Endodermal cell (in vitro differentiated cells): ENCODE measurements at regions not wholly inside any gene's neighbourhood (a gene's known extent, or its start where the extent isn't known, plus 50 kb on each side); places are given as distances from the start of the nearest gene placed in this dataset.
"Not testable (repeated sequence)": the region's sequence is repeated elsewhere in the genome, so short reads cannot be mapped to it uniquely, and the experiment has no call there.

Source experiments
- DNase-seq: peaks from one replicate; pipeline ENCODE4 v3.0.0-alpha.2; 2017
- H3K27ac ChIP-seq: 2 replicates; pipeline ENCODE4 v1.5.1; 2013; ENCODE audit warnings: mild to moderate bottlenecking, low read depth, low read length, moderate library complexity
- H3K27me3 ChIP-seq: 2 replicates; pipeline ENCODE4 v1.6.1; 2013; ENCODE audit warnings: mild to moderate bottlenecking, low read length, moderate library complexity; ENCODE audit not compliant: insufficient read depth, control insufficient read depth, poor library complexity, severe bottlenecking
- H3K36me3 ChIP-seq: 2 replicates; pipeline ENCODE4 v1.7.0; 2013; ENCODE audit warnings: mild to moderate bottlenecking, low read length, moderate library complexity; ENCODE audit not compliant: control insufficient read depth, insufficient read depth
- H3K4me1 ChIP-seq: one replicate; pipeline ENCODE4 v1.7.0; 2013; ENCODE audit warnings: low read length; ENCODE audit not compliant: control insufficient read depth, insufficient read depth
- H3K4me3 ChIP-seq: 2 replicates; pipeline ENCODE4 v1.5.1; 2013; ENCODE audit warnings: mild to moderate bottlenecking, low read length, moderate library complexity
- H3K9ac ChIP-seq: 2 replicates; pipeline ENCODE4 v1.6.1; 2013; ENCODE audit warnings: mild to moderate bottlenecking, low read length, moderate library complexity; ENCODE audit not compliant: poor library complexity, severe bottlenecking; ENCODE audit errors: extremely low read depth
- H3K9me3 ChIP-seq: 2 replicates; pipeline ENCODE4 v1.6.1; 2013; ENCODE audit warnings: mild to moderate bottlenecking, low read length, moderate library complexity; ENCODE audit not compliant: control insufficient read depth
- H3K27ac Mint-ChIP-seq: 2 replicates; pipeline ENCODE4 v1.8.0; 2020; ENCODE audit warnings: mixed read lengths
- H3K27me3 Mint-ChIP-seq: 2 replicates; pipeline ENCODE4 v1.8.0; 2021; ENCODE audit warnings: mild to moderate bottlenecking, mixed read lengths; ENCODE audit not compliant: insufficient read depth
- H3K36me3 Mint-ChIP-seq: 2 replicates; pipeline ENCODE4 v1.8.0; 2020; ENCODE audit warnings: low read depth, mixed read lengths
- H3K4me1 Mint-ChIP-seq: 2 replicates; pipeline ENCODE4 v1.8.0; 2020; ENCODE audit warnings: mixed read lengths
- H3K4me3 Mint-ChIP-seq: 2 replicates; pipeline ENCODE4 v1.8.0; 2020; ENCODE audit warnings: mild to moderate bottlenecking, moderate library complexity, mixed read lengths
- H3K9me3 Mint-ChIP-seq: 2 replicates; pipeline ENCODE4 v1.8.0; 2020; ENCODE audit warnings: mild to moderate bottlenecking, mixed read lengths
- CTCF ChIP-seq: fragments of 200-600 bp; sonication (generic); conservative IDR thresholded peaks from 2 replicates; pipeline ENCODE4 v1.5.0; 2021; ENCODE audit warnings: antibody characterized with exemption, mild to moderate bottlenecking
- WGBS, 2 experiments: methylation state at CpG; one replicate each; pipeline versions ENCODE4 v1.1.5 to v1.1.7; 2013; ENCODE audit warnings: missing lambda C conversion rate in 2 of 2, mixed read lengths in 1 of 2; ENCODE audit not compliant: insufficient coverage in 1 of 2, insufficient read length in 1 of 2; 5-methylcytosine and 5-hydroxymethylcytosine counted together

- Histone ChIP-seq H3K9me3 (peaks cover 14% of the 10 kb centered on the region), H3K27ac (no peak overlapping the region), H3K27me3 (no peaks in the 10 kb centered on the region), H3K9ac (no peak overlapping the region), H3K4me3 (no peak overlapping the region), H3K4me1 (no peaks in the 10 kb centered on the region), H3K36me3 (no peaks in the 10 kb centered on the region)
- no peaks in the 10 kb centered on the region for H3K27me3 Mint-ChIP-seq
- H3K9me3 Mint-ChIP-seq: no peaks in the 10 kb centered on the region
- 56 to 57% methylated on average over 6 of the region's 6 CpGs for WGBS, 2 experiments
- H3K36me3 Mint-ChIP-seq: no peaks in the 10 kb centered on the region
- H3K4me3 Mint-ChIP-seq: no peak overlapping the region
- H3K27ac Mint-ChIP-seq: no peak overlapping the region
- DNase-seq: peak; percentile 78
- H3K4me1 Mint-ChIP-seq: peaks cover 4% of the 10 kb centered on the region
- no peak for TF ChIP-seq CTCF
Observed at GRCh38 chr2:237210763-237211162, 125.1 kb downstream of the COPS8 start.

- peaks cover 14% of the 10 kb centered on the region for H3K9me3 ChIP-seq
- not testable (repeated sequence) for DNase-seq, H3K4me1 ChIP-seq, H3K4me1 Mint-ChIP-seq, H3K27ac Mint-ChIP-seq, H3K36me3 Mint-ChIP-seq, H3K9ac ChIP-seq, H3K36me3 ChIP-seq, H3K27me3 ChIP-seq, H3K27ac ChIP-seq, H3K9me3 Mint-ChIP-seq, H3K4me3 Mint-ChIP-seq, H3K27me3 Mint-ChIP-seq
- WGBS, 2 experiments: 89 to 96% methylated on average over 8 to 9 of the region's 9 CpGs
- peak overlapping the region; percentile 57 for H3K4me3 ChIP-seq
Observed at GRCh38 chr2:237212356-237213279, 126.9 kb downstream of the COPS8 start.

GRCh38 chr2:237213315-237214022, 127.8 kb downstream of the COPS8 start:
- DNase-seq: peak; percentile 68
- Histone ChIP-seq H3K36me3 (no peaks in the 10 kb centered on the region), H3K27ac (no peak overlapping the region), H3K9ac (no peak overlapping the region), H3K9me3 (peaks cover 14% of the 10 kb centered on the region), H3K4me1 (no peaks in the 10 kb centered on the region), H3K27me3 (no peaks in the 10 kb centered on the region), H3K4me3 (no peak overlapping the region)
- TF ChIP-seq CTCF: no peak
- H3K36me3 Mint-ChIP-seq: no peaks in the 10 kb centered on the region
- no peak overlapping the region for H3K4me3 Mint-ChIP-seq
- 70 to 85% methylated on average over 4 to 10 of the region's 10 CpGs for WGBS, 2 experiments
- no peaks in the 10 kb centered on the region for H3K27me3 Mint-ChIP-seq
- peaks cover 3% of the 10 kb centered on the region for H3K9me3 Mint-ChIP-seq
- H3K4me1 Mint-ChIP-seq: peaks cover 11% of the 10 kb centered on the region
- no peak overlapping the region for H3K27ac Mint-ChIP-seq
